Breast epithelium (tissue), 4 donors: ENCODE measurements at regions not wholly inside any gene's neighbourhood (a gene's known extent, or its start where the extent isn't known, plus 50 kb on each side); places are given as distances from the start of the nearest gene placed in this dataset.

Experiments used
- DNase-seq, 2 donors: peaks; one replicate each; pipeline ENCODE4 v3.0.0-alpha.2; 2019; ENCODE audit warnings: low spot score in 2 of 2
- H3K27ac ChIP-seq, 2 donors: fragments of 200-600 bp; sonication (generic) in 1 of 2; one replicate each; pipeline ENCODE4 v1.5.1; 2016 to 2019; ENCODE audit warnings: mild to moderate bottlenecking in 1 of 2
- H3K27me3 ChIP-seq, 2 donors: fragments of 200-600 bp; sonication (generic) in 1 of 2; one replicate each; pipeline versions ENCODE4 v1.5.1 to v1.6.0; 2017 to 2019; ENCODE audit warnings: control low read depth in 1 of 2, mild to moderate bottlenecking in 1 of 2
- H3K36me3 ChIP-seq: fragments of 200-600 bp; one replicate; pipeline ENCODE4 v1.5.1; 2019
- H3K4me1 ChIP-seq, 2 donors: fragments of 200-600 bp; sonication (generic); one replicate each; pipeline ENCODE4 v1.5.1; 2016 to 2019; ENCODE audit warnings: control low read depth in 1 of 2
- H3K4me3 ChIP-seq, 3 donors: fragments of 200-600 bp; sonication (generic); 1 replicate in 2 of 3; 2 replicates in 1 of 3; pipeline ENCODE4 v1.5.1; 2016 to 2019; ENCODE audit warnings: mild to moderate bottlenecking in 3 of 3, moderate library complexity in 2 of 3
- H3K9me3 ChIP-seq, 2 donors: fragments of 200-600 bp; sonication (generic) in 1 of 2; one replicate each; pipeline ENCODE4 v1.5.1; 2016 to 2019; ENCODE audit warnings: control low read depth in 1 of 2
- POLR2A ChIP-seq: fragments of 450-650 bp; IDR thresholded peaks from one replicate; pipeline ENCODE4 v1.6.1; 2016; ENCODE audit warnings: antibody characterized with exemption, mild to moderate bottlenecking, moderate library complexity
- POLR2AphosphoS5 ChIP-seq, 3 donors: sonication (generic); formaldehyde crosslinking; IDR thresholded peaks; one replicate each; pipeline ENCODE4 v1.6.1; 2017; ENCODE audit warnings: antibody characterized with exemption in 3 of 3
- intact Hi-C: fragments of 100-400 bp; cut with DNase I; formaldehyde crosslinking; loops from one replicate; pipeline ENCODE4 v1.15.1; 2023; ENCODE audit warnings: low total_unique reads
- TF ChIP-seq, protein P1 (sequence below), 3 donors: fragments of 450-650 bp; IDR thresholded peaks; one replicate each; pipeline ENCODE4 v1.5.1; 2016 to 2017; ENCODE audit warnings: antibody characterized with exemption in 3 of 3, mild to moderate bottlenecking in 3 of 3, moderate library complexity in 3 of 3

DNA sequence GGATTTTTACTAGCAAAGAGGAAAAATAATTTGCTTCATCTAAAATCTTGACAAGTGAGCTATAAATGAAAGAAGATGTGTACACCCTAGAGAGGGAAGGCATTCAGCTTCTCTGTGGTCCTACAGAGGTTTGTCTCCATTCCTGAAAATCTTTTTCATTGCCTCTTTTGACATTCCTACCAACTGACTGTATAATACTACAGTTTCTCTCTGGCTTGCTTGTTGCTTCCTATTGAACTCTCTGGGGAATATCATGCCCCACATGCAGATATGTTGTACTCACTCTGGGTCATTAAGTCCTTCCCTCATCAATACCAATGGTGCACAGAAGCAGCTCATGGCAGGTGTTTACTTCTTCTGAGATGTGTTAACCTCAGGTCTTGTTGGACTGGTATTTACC lies 371.2 kb upstream of the PLXNA2 start:
- TF ChIP-seq POLR2AphosphoS5 (IDR thresholded peaks at IDR 0.05) (no peak), POLR2A (no peak)
- TF ChIP-seq, protein P1, sequence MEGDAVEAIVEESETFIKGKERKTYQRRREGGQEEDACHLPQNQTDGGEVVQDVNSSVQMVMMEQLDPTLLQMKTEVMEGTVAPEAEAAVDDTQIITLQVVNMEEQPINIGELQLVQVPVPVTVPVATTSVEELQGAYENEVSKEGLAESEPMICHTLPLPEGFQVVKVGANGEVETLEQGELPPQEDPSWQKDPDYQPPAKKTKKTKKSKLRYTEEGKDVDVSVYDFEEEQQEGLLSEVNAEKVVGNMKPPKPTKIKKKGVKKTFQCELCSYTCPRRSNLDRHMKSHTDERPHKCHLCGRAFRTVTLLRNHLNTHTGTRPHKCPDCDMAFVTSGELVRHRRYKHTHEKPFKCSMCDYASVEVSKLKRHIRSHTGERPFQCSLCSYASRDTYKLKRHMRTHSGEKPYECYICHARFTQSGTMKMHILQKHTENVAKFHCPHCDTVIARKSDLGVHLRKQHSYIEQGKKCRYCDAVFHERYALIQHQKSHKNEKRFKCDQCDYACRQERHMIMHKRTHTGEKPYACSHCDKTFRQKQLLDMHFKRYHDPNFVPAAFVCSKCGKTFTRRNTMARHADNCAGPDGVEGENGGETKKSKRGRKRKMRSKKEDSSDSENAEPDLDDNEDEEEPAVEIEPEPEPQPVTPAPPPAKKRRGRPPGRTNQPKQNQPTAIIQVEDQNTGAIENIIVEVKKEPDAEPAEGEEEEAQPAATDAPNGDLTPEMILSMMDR (IDR thresholded peaks at IDR 0.05) = no peak
- DNase-seq = no peak
- intact Hi-C loops = no loop called here

DNA sequence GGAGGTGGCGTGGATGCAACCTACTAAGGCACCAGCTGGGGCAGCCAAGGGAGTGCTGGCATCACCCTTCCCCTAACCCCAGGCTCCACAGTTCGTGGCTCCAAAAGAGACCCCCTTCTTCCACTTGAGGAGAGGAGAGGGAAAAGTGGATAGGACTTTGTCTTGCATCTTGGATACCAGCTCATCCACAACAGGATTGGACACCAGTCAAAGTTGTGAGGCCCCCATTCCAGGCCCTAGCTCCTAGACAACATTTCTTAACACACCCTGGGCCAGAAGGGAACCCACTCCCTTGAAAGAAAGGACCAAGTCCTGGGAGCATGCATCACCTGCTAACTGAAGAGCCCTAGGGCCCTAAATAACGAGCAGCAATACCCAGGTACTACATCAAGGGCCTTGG lies 372.6 kb upstream of the PLXNA2 start:
- Histone ChIP-seq H3K9me3 (peaks cover 5 to 25% of the 10 kb centered on the region in 2 donors), H3K4me3 (no peak overlapping the region), H3K27me3 (no peaks in the 10 kb centered on the region), H3K4me1 (no peaks in the 10 kb centered on the region), H3K36me3 (no peaks in the 10 kb centered on the region), H3K27ac (no peak overlapping the region)
- no peak for DNase-seq
- intact Hi-C loops = no loop called here
- no peak for TF ChIP-seq POLR2AphosphoS5 (IDR thresholded peaks at IDR 0.05)
- TF ChIP-seq, protein P1 (IDR thresholded peaks at IDR 0.05) = no peak
- TF ChIP-seq POLR2A = no peak

More for the DNA sequence above, 371.2 kb upstream of the PLXNA2 start:
- Histone ChIP-seq H3K27me3 (no peaks in the 10 kb centered on the region), H3K4me1 (no peaks in the 10 kb centered on the region), H3K4me3 (no peak overlapping the region), H3K27ac (no peak overlapping the region), H3K36me3 (no peaks in the 10 kb centered on the region), H3K9me3 (peaks cover 0 to 12% of the 10 kb centered on the region in 2 donors)

DNA sequence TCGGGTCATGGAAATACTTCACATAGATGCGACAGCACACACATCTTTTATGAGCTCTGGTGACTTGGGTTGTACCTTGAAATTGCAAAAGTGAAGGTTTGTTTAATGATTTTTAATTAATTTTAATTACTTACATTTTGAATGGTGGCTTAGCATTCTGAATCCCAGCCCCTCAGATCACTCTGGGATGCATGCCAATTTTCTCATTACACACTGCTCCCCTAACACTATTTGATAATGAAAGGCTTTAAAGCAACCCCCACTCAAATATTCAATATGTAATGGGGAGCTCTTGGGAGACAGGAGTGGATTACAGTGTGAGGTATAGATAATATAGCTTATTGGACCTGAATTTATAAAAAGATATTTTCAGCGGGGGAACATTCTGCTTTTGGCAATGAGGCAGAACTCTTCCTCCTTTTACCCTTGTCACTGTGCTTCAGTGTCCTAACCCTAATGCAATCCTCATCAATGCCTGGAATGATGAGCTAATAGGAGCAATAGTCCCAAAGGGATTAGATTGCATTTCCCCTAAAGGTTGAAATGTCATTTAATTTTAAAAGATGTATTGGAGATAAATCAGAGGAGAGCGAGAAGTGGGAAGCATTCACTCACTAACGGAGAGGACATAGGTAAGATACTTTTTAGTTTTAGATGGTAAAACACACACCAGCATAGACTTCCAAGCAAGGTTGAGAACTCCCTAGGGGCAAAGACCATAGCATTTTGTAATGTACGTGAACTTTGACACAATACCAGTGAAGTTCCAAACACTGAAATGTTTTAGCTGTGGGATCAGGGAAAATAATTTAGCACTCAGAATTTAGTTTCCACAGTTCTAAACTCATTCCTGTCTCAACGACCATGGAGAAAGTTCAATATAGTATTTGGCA lies 384.1 kb upstream of the PLXNA2 start:
- no peaks in the 10 kb centered on the region for H3K36me3 ChIP-seq
- no peaks in the 10 kb centered on the region for H3K9me3 ChIP-seq
- intact Hi-C loops = no loop called here

DNA sequence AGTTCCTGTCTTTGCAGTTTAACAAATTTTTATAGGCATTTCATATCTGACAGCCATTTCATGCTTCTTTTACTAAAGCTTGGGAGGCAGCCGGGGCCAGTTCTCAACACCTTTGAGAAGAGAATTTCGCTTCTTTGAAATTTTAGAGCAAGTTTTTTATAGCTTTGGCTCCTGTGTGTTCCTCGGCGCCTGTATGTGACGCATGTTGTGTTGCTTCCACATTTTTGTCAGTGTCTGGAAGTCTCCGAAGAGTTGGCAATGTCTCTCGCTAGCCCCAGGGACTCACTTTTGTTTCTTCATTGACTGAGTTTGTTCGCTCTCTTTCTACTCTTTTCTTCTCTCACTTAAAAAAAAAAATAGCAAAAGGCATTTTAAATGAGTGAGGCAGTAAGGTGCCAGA lies 386.9 kb upstream of the PLXNA2 start:
- Histone ChIP-seq H3K36me3 (no peaks in the 10 kb centered on the region), H3K27ac (peak overlapping the region in 1 of 2 donors; percentile 30), H3K4me1 (no peaks in the 10 kb centered on the region)

More for the DNA sequence above, 384.1 kb upstream of the PLXNA2 start:
- no peaks in the 10 kb centered on the region for H3K27me3 ChIP-seq
- H3K4me3 ChIP-seq = no peak overlapping the region
- H3K4me1 ChIP-seq = no peaks in the 10 kb centered on the region
- H3K27ac ChIP-seq = no peak overlapping the region
- DNase-seq = no peak
- TF ChIP-seq POLR2A = no peak
- TF ChIP-seq, protein P1 (IDR thresholded peaks at IDR 0.05) = no peak
- TF ChIP-seq POLR2AphosphoS5 (IDR thresholded peaks at IDR 0.05) = no peak

DNA sequence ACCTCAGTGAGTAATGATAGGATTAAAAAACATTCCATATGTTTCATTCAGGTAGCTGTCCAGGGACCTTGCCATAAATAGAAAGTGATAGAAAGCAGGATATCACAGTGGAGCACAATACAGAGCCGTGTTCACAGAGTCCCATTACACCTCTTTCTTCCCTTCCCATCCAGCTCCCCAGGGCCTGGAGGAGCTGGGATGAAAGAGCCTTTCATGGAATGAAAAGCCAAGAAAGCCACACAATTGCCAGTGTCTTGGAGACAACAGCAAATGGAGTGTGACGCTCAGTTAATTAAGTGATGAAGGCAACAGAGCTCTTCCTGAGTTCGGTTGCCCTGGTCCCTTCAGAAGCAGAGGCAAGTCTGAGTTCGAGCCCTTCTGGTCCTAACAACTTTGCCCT lies 387.3 kb upstream of the PLXNA2 start:
- intact Hi-C loops = no loop called here
- H3K4me3 ChIP-seq = peak overlapping the region in 2 of 3 donors; percentile 19 to 20
- no peaks in the 10 kb centered on the region for H3K9me3 ChIP-seq
- no peak for TF ChIP-seq POLR2AphosphoS5 (IDR thresholded peaks at IDR 0.05)
- no peak for TF ChIP-seq POLR2A
- TF ChIP-seq, protein P1 (IDR thresholded peaks at IDR 0.05) = no peak
- no peaks in the 10 kb centered on the region for H3K27me3 ChIP-seq
- no peaks in the 10 kb centered on the region for H3K36me3 ChIP-seq
- H3K27ac ChIP-seq = peak overlapping the region in 1 of 2 donors; percentile 30
- no peak for DNase-seq
- H3K4me1 ChIP-seq = no peaks in the 10 kb centered on the region

More for the DNA sequence above, 386.9 kb upstream of the PLXNA2 start:
- peak overlapping the region in 2 of 3 donors; percentile 19 to 20 for H3K4me3 ChIP-seq
- no peaks in the 10 kb centered on the region for H3K9me3 ChIP-seq
- TF ChIP-seq, protein P1 (IDR thresholded peaks at IDR 0.05) = no peak
- TF ChIP-seq POLR2AphosphoS5 (IDR thresholded peaks at IDR 0.05) (no peak), POLR2A (no peak)
- H3K27me3 ChIP-seq = no peaks in the 10 kb centered on the region
- intact Hi-C loops = no loop called here
- DNase-seq = no peak
